GM12891 (cell line): ENCODE measurements at regions not wholly inside any gene's neighbourhood (a gene's known extent, or its start where the extent isn't known, plus 50 kb on each side); places are given as distances from the start of the nearest gene placed in this dataset.

ENCODE experiments used
- POLR2A ChIP-seq: IDR thresholded peaks from 2 replicates; pipeline ENCODE4 v1.6.1; 2011; ENCODE audit warnings: low read depth, low read length, control low read depth
- POLR2AphosphoS5 ChIP-seq: IDR thresholded peaks from 2 replicates; pipeline ENCODE4 v1.6.1; 2011; ENCODE audit warnings: low read depth, low read length, control low read depth
- POU2F2 ChIP-seq: IDR thresholded peaks from 2 replicates; pipeline ENCODE4 v1.6.1; 2011; ENCODE audit warnings: low read depth, mild to moderate bottlenecking, control low read depth, low read length, moderate library complexity
- SPI1 ChIP-seq: IDR thresholded peaks from 2 replicates; pipeline ENCODE4 v1.6.1; 2011; ENCODE audit warnings: low read depth, low read length, control low read depth
- TAF1 ChIP-seq: IDR thresholded peaks from 2 replicates; pipeline ENCODE4 v1.6.1; 2011; ENCODE audit warnings: low read depth, low read length, control low read depth

GRCh38 chr7:41436139-41436538 is 266.8 kb downstream of the INHBA start:
- TF ChIP-seq POLR2AphosphoS5 (no peak), POLR2A (no peak), SPI1 (no peak), POU2F2 (no peak), TAF1 (no peak)
